ENCODE measurements at regions not wholly inside any gene's neighbourhood (a gene's known extent, or its start where the extent isn't known, plus 50 kb on each side); places are given as distances from the start of the nearest gene placed in this dataset.

- no peak for DNase-seq
- Mint-ChIP-seq H3K4me1 (peaks cover 3% of the 10 kb centered on the region), H3K4me3 (no peak overlapping the region), H3K27me3 (peaks cover 16% of the 10 kb centered on the region), H3K36me3 (ENCODE audit: low read depth) (no peaks in the 10 kb centered on the region), H3K9me3 (peaks cover 2% of the 10 kb centered on the region), H3K27ac (no peak overlapping the region)
- ChIA-PET POLR2A (no interaction called here), CTCF (no interaction called here)
These were observed 55.4 kb upstream of the SIRPG start for GRCh38 chr20:1712634-1713624.

- H3K4me1 Mint-ChIP-seq: peaks cover 6% of the 10 kb centered on the region
- H3K27me3 Mint-ChIP-seq: peaks cover 16% of the 10 kb centered on the region
- POLR2A ChIA-PET: no interaction called here
These were observed 54.4 kb upstream of the SIRPG start for GRCh38 chr20:1711826-1712601.

GRCh38 chr20:1711266-1711665, 53.7 kb upstream of the SIRPG start:
- Mint-ChIP-seq H3K4me3 (no peak overlapping the region), H3K36me3 (ENCODE audit: low read depth) (no peaks in the 10 kb centered on the region), H3K27ac (no peak overlapping the region), H3K9me3 (peaks cover 2% of the 10 kb centered on the region), H3K4me1 (peaks cover 6% of the 10 kb centered on the region), H3K27me3 (peaks cover 11% of the 10 kb centered on the region)
- CTCF ChIA-PET: no interaction called here
- DNase-seq: no peak
- POLR2A ChIA-PET: no interaction called here

More at GRCh38 chr20:1711826-1712601, 54.4 kb upstream of the SIRPG start:
- Mint-ChIP-seq H3K9me3 (peaks cover 2% of the 10 kb centered on the region), H3K27ac (no peak overlapping the region), H3K36me3 (ENCODE audit: low read depth) (no peaks in the 10 kb centered on the region), H3K4me3 (no peak overlapping the region)
- DNase-seq: no peak
- CTCF ChIA-PET: no interaction called here

- ChIA-PET POLR2A (no interaction called here), CTCF (no interaction called here)
- no peak overlapping the region for H3K4me3 Mint-ChIP-seq
- peaks cover 6% of the 10 kb centered on the region for H3K4me1 Mint-ChIP-seq
- no peaks in the 10 kb centered on the region for H3K36me3 Mint-ChIP-seq (ENCODE audit: low read depth)
- DNase-seq: no peak
- peaks cover 4% of the 10 kb centered on the region for H3K27me3 Mint-ChIP-seq
- H3K9me3 Mint-ChIP-seq: peaks cover 2% of the 10 kb centered on the region
- H3K27ac Mint-ChIP-seq: no peak overlapping the region
These were observed 52.9 kb upstream of the SIRPG start for GRCh38 chr20:1710484-1710883.

- Mint-ChIP-seq H3K27me3 (peaks cover 4% of the 10 kb centered on the region), H3K9me3 (no peaks in the 10 kb centered on the region), H3K36me3 (ENCODE audit: low read depth) (no peaks in the 10 kb centered on the region), H3K4me3 (no peak overlapping the region), H3K27ac (no peak overlapping the region), H3K4me1 (peaks cover 6% of the 10 kb centered on the region)
- no peak for DNase-seq
- ChIA-PET CTCF (no interaction called here), POLR2A (no interaction called here)
These were observed 50.2 kb upstream of the SIRPG start for GRCh38 chr20:1707588-1708449.

All from activated CD4-positive, alpha-beta memory T cell treated with anti-CD3 and anti-CD28 coated beads, Interleukin-2, amount 10 ng/mL, durations not matched to agents 7 days and 5 days (primary cell).